ENCODE measurements at regions not wholly inside any gene's neighbourhood (a gene's known extent, or its start where the extent isn't known, plus 50 kb on each side); places are given as distances from the start of the nearest gene placed in this dataset.

DNA sequence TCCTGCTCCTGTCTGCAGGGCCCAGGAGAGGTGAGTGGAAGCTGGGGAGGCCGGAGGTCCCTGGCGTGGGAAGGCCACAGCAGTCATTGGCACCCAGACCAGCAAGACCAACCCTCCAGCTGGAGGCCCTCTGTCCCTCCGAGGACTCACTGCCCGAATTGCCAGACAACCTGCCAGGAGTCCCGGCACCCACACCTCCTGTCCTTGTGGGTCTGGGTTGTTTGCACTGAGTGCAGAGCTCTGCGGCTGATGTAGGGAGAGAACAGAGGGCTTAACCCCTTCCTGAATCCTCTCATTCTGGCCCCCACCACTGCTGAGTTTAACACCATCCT lies 204.9 kb downstream of the KIF26A start:
- TF ChIP-seq POLR2A (IDR thresholded peaks at IDR 0.05): no peak
- TF ChIP-seq, protein P1, sequence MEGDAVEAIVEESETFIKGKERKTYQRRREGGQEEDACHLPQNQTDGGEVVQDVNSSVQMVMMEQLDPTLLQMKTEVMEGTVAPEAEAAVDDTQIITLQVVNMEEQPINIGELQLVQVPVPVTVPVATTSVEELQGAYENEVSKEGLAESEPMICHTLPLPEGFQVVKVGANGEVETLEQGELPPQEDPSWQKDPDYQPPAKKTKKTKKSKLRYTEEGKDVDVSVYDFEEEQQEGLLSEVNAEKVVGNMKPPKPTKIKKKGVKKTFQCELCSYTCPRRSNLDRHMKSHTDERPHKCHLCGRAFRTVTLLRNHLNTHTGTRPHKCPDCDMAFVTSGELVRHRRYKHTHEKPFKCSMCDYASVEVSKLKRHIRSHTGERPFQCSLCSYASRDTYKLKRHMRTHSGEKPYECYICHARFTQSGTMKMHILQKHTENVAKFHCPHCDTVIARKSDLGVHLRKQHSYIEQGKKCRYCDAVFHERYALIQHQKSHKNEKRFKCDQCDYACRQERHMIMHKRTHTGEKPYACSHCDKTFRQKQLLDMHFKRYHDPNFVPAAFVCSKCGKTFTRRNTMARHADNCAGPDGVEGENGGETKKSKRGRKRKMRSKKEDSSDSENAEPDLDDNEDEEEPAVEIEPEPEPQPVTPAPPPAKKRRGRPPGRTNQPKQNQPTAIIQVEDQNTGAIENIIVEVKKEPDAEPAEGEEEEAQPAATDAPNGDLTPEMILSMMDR (IDR thresholded peaks at IDR 0.05 in 4 of 5, conservative IDR thresholded peaks at IDR 0.05 in 1 of 5): no peak
